HS-5 (cell line): ENCODE measurements at regions not wholly inside any gene's neighbourhood (a gene's known extent, or its start where the extent isn't known, plus 50 kb on each side); places are given as distances from the start of the nearest gene placed in this dataset.

Experiments
- DNase-seq: peaks from one replicate; pipeline ENCODE4 v3.0.0-alpha.2; 2012; ENCODE audit warnings: low read depth

- no peak for DNase-seq
These were observed 109.2 kb upstream of the ADGRF1 start for GRCh38 chr6:47151232-47151898.

GRCh38 chr6:47149554-47149953 lies 107.4 kb upstream of the ADGRF1 start:
- DNase-seq: no peak

GRCh38 chr6:47149066-47149465 lies 106.9 kb upstream of the ADGRF1 start:
- no peak for DNase-seq

DNA sequence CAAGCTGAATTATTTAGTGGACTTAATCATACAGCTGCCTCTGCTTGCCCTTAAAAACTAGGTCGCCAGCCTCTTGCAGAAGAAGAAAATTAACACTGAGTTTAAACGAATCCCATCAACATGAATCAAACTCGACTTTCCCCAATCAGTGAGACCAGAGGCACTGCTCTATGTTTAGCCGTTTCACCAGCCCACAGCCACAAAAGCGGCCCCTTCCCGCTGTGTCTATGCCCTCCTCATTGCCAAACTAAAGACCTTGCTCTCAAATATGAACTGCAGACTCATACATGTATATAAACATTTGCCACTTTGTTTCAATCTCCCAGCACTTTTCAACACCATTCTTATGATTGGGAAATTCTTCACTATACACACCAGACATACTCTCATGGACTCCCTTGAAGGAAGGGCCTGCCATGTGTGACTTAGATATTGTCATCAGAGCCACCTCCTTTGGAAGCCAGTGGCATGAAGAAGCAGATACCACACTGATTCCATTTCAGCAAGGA lies 105.8 kb upstream of the ADGRF1 start:
- DNase-seq: no peak

DNA sequence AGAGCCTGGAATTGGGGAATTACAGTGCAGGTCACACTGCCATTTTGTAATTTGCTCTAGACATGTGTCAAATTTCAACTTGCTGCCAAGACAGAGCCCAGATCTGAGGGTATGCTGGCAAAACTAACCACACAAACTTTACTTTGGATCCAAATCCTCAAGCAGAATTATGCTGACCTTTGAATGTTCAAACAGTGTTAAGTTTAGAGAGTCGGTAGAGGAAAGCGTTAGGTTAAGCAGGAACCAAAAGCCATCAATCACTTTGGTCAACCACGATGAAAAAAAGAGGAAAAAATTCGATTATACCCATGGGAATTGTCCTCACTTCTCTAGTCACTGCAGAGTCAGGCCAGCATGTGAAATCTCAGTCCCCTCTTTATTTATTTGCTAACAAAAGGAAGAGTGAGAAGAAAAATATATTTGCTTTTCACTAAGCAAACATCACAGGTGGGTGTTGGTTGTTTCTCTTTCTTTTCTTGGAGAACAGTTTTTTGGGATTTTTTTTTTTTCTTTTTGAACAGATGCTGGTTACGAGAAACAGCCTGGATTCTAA lies 105.1 kb upstream of the ADGRF1 start:
- DNase-seq: no peak

- DNase-seq: no peak
These were observed 104.5 kb upstream of the ADGRF1 start for GRCh38 chr6:47146431-47147174.

GRCh38 chr6:47145212-47145611 lies 103.1 kb upstream of the ADGRF1 start:
- no peak for DNase-seq

DNA sequence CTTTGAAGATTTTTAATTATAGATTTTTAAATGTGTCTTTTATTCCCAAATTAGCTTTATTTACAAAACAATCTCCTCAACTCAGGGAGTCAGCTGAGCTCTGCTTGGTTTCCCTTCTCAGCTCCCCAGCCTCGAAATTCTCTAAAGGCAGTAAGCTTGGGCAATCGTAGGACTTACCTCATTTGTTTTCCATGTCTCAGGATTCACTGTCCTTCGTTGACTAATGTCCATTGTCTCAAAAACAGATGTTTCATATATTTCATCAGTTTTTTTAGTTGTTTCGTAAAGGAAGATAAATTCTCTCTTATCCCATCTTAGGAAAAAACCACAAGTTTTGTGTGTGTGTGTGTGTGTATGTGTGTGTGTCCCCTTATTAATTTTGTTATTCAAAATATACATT lies 102.2 kb upstream of the ADGRF1 start:
- DNase-seq: peak; percentile 54

DNA sequence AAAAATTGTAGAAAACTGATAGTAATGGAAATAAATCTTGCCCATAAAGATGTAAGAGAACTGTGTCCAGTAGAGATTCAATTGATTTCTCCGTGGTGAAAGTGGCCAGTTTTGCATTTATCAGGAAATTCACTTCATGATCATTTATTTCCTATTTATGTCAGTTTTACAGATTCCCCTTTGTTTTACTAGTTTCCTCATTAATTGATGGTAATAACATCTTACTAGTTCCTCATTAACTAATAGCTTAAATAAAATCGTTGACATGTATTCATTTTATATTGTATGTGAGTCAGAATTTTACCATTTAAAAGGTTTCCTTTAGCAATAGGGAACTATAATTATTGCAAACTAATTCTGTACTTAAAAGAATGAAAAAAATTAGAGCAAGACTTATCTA lies 99.8 kb upstream of the ADGRF1 start:
- no peak for DNase-seq

GRCh38 chr6:47141171-47141570 lies 99.0 kb upstream of the ADGRF1 start:
- no peak for DNase-seq

GRCh38 chr6:47138046-47138445 lies 95.9 kb upstream of the ADGRF1 start:
- DNase-seq: no peak

DNA sequence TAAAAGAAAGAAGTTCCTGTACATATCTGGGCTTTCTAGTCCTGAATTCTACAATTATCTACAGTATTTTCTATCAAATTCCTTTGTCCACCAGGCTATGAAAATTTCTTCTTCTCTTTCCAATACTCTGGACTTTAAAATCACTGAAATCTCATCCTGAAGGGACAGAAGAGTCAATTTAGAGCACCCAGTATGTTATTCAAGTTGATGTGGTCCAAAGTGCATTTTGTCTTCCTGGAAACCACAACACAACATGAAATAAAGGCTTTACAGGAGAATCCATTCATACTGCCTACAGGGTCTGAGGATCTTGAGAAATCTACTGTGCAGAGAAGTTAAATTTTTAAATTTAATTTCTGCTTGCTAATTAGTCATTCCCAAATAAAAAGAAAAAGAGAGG lies 94.9 kb upstream of the ADGRF1 start:
- no peak for DNase-seq

GRCh38 chr6:47135772-47136171 lies 93.6 kb upstream of the ADGRF1 start:
- DNase-seq: peak; percentile 84

GRCh38 chr6:47134476-47135189 lies 92.5 kb upstream of the ADGRF1 start:
- peak; percentile 76 for DNase-seq

GRCh38 chr6:47133230-47134000 lies 91.3 kb upstream of the ADGRF1 start:
- no peak for DNase-seq

- no peak for DNase-seq
These were observed 90.6 kb upstream of the ADGRF1 start for GRCh38 chr6:47132724-47133123.

DNA sequence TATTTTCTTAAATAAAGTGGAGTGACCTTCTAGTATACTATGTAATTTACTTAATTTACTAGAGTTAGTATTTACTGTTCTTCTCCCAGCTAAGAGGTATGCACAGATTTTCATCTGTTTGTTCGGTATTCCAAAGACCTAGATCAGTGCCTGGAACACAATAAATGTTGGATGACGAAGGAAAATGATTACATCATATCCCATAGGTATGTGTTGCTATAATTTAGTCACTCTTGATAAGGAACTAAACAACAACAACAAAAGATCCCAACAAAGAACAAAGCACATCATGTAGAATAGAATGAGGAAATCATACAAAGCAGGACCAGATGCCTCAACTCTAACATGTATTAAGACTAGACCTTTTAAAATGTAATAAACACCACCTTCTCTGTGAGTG lies 89.6 kb upstream of the ADGRF1 start:
- no peak for DNase-seq

GRCh38 chr6:47130086-47130485 lies 88.0 kb upstream of the ADGRF1 start:
- no peak for DNase-seq

DNA sequence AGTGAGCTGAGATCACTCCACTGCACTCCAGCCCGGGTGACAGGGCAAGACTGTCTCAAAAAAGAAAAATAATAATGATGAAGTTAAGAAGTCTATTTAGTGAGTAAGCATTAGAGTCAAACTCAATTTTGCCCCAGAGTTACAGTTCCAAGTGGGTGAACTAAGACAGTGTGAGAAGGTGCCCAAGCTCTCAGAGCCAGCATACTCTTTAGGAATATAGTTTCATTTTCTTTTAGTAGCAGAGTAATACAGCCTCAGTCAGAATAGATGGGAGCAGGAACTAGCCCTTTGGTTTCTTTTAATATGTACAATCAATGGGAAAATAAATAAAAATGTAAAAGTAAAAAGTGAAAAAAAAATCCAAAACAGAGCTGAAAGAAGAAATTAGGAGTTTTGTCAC lies 87.0 kb upstream of the ADGRF1 start:
- no peak for DNase-seq

DNA sequence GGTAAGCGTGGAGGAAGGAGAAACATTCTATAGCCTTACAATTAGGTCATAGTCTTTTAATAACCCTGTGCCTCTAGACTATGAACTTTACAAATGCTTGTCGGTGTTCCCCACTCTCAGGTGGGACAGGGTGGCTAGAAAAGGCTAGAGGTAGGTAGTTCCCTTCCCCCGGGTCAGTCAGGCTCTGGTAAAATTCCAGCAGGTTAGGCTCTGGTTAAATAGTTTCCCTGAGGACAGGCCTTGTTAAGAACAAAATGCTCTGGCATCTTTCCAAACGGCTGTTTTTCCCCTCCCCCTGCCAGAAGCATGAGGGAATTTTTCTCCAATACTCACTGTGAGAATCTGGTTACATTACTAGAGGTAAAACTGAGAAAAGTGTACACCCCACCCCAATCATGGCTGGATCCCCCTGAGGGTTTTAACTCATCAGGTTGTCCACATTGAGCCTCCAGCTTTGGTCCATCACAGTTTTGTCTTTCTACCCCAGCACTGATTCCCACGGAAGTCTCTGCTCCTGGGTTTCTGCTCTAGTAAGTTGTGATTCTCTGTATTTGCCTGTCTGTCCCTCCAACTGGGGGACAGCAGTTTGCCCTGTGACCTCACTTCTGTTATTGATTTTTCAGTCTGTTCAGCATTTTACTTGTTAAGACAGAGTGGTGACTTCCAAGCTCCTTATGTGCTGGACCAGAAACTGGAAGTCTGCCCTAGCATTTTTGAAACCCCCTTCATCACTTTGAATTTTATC lies 84.7 kb upstream of the ADGRF1 start:
- DNase-seq: no peak

GRCh38 chr6:47118611-47119010 lies 76.5 kb upstream of the ADGRF1 start:
- DNase-seq: no peak
